ENCODE measurements at regions not wholly inside any gene's neighbourhood (a gene's known extent, or its start where the extent isn't known, plus 50 kb on each side); places are given as distances from the start of the nearest gene placed in this dataset.

DNA sequence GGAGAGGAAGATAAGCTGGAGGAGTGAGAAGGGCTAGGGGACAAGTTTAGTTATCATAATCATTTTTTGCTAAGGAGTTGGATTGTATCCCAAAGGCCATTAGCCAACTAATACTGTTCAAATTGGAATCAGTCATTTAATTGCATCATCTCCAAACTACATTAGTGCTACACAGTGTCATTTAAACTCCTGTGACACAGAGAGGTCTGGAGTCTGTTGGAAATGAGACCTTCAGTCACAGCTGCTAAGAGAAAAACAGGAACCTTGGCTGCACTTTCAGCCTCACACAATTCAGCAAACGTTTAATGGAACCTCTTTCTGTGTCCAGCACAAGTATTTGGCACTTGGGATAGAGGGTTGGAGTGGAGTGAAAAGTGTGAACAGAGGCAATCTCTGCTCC, 175.5 kb upstream of the MGAT5 start:
- ChIA-PET POLR2A (no interaction called here), CTCF (no interaction called here)
- Mint-ChIP-seq H3K4me1 (ENCODE audit: low read depth, unreplicated experiment) (no peaks in the 10 kb centered on the region), H3K27ac (ENCODE audit: unreplicated experiment) (no peak overlapping the region), H3K36me3 (ENCODE audit: insufficient read depth, unreplicated experiment) (no peaks in the 10 kb centered on the region), H3K9me3 (ENCODE audit: unreplicated experiment) (peaks cover 9% of the 10 kb centered on the region), H3K27me3 (ENCODE audit: insufficient read depth, unreplicated experiment) (no peaks in the 10 kb centered on the region), H3K4me3 (ENCODE audit: unreplicated experiment) (no peak overlapping the region)
- no peaks in the 10 kb centered on the region for H3K36me3 ChIP-seq (ENCODE audit: control insufficient read depth, insufficient read depth, low read length)
- intact Hi-C loops (cut with micrococcal nuclease; ENCODE audit: unreplicated experiment): no loop called here
- peaks cover 7% of the 10 kb centered on the region for H3K9me3 ChIP-seq
- no peak overlapping the region for H3K4me3 ChIP-seq (ENCODE audit: low read depth, low read length)
- BruUV-seq (replicated peaks): no TSS peak
- no peaks in the 10 kb centered on the region for H3K4me1 ChIP-seq
- DNase-seq: no peak
- TF ChIP-seq, protein P1, sequence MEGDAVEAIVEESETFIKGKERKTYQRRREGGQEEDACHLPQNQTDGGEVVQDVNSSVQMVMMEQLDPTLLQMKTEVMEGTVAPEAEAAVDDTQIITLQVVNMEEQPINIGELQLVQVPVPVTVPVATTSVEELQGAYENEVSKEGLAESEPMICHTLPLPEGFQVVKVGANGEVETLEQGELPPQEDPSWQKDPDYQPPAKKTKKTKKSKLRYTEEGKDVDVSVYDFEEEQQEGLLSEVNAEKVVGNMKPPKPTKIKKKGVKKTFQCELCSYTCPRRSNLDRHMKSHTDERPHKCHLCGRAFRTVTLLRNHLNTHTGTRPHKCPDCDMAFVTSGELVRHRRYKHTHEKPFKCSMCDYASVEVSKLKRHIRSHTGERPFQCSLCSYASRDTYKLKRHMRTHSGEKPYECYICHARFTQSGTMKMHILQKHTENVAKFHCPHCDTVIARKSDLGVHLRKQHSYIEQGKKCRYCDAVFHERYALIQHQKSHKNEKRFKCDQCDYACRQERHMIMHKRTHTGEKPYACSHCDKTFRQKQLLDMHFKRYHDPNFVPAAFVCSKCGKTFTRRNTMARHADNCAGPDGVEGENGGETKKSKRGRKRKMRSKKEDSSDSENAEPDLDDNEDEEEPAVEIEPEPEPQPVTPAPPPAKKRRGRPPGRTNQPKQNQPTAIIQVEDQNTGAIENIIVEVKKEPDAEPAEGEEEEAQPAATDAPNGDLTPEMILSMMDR (IDR thresholded peaks at IDR 0.05; ENCODE audit: insufficient read depth in 1 of 2, low read depth in 1 of 2, low read length in 1 of 2, severe bottlenecking in 1 of 2, unreplicated experiment in 1 of 2): no peak
- H3K27me3 ChIP-seq (replicated peaks; ENCODE audit: control insufficient read depth, insufficient read depth, low read length): no peaks in the 10 kb centered on the region

DNA sequence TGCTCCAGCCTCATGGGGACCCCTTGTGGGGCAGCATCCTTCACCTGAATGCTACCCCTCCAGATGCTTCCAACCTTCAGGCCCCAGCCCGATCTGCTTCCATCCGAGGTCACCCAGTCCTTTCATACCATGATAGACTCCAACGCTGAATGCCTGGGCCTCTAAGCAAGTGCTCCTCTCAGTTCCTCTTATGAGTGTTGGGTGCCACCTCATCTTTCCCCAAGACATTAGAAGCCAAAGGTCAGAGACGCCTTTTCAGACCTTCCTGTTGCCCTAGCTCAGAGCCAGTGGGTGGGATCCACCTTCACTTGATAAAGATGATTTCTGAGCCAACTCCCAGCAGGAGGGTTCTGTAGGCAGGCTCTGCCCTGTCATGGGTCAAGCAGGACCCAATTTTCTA, 174.5 kb upstream of the MGAT5 start:
- CTCF ChIA-PET: no interaction called here

DNA sequence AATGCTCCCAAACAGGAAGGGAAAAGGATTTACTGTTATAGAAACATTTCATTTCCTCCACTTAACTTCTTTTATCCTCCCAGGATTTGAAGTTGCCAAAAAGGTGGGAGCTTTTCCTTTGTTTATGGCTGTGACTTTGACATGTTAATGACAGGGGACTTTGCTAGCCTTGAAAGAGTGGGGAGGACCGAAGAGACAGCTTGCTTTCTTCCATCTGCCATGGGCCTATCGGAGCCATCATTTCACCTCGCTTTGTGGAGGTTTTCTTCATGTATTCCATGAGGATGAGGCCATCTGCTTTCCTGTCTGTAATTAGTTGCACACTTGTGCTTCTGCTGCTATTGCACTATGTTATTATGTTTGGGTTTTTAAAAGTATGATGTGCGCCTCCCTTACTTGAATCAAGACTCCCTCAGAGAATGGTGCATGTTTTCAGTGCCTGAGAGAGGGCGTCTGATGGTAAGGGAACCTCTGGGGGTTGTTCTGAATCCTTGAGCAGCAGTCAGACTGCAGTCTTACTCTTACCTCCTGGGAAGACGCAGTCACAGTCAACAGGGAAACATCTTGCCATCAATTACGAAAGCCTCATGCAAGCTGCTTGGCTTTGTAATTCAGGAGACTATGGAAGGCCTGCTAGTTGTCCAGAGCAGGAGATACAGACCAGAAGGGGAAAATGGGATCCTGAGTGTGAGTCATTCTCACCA, 173.3 kb upstream of the MGAT5 start:
- no peak for DNase-seq
- Mint-ChIP-seq H3K27ac (ENCODE audit: unreplicated experiment) (no peak overlapping the region), H3K27me3 (ENCODE audit: insufficient read depth, unreplicated experiment) (no peaks in the 10 kb centered on the region), H3K4me1 (ENCODE audit: low read depth, unreplicated experiment) (no peaks in the 10 kb centered on the region), H3K9me3 (ENCODE audit: unreplicated experiment) (peaks cover 6% of the 10 kb centered on the region), H3K36me3 (ENCODE audit: insufficient read depth, unreplicated experiment) (no peaks in the 10 kb centered on the region), H3K4me3 (ENCODE audit: unreplicated experiment) (no peak overlapping the region)
- ChIA-PET CTCF (no interaction called here), POLR2A (no interaction called here)
- Histone ChIP-seq H3K9me3 (peaks cover 7% of the 10 kb centered on the region), H3K36me3 (ENCODE audit: control insufficient read depth, insufficient read depth, low read length) (no peaks in the 10 kb centered on the region), H3K4me3 (ENCODE audit: low read depth, low read length) (no peak overlapping the region), H3K27me3 (replicated peaks; ENCODE audit: control insufficient read depth, insufficient read depth, low read length) (no peaks in the 10 kb centered on the region), H3K4me1 (no peaks in the 10 kb centered on the region)
- intact Hi-C loops (cut with micrococcal nuclease; ENCODE audit: unreplicated experiment): loop anchor here (10.0 kb wide), 1 partner anchor 196 kb away; no protein-coding TSS in a partner anchor
- BruUV-seq (replicated peaks): no TSS peak
- TF ChIP-seq, protein P1 (IDR thresholded peaks at IDR 0.05; ENCODE audit: insufficient read depth in 1 of 2, low read depth in 1 of 2, low read length in 1 of 2, severe bottlenecking in 1 of 2, unreplicated experiment in 1 of 2): no peak

More for the DNA sequence above, 174.5 kb upstream of the MGAT5 start:
- Histone ChIP-seq H3K4me3 (ENCODE audit: low read depth, low read length) (no peak overlapping the region), H3K9me3 (peaks cover 7% of the 10 kb centered on the region), H3K27me3 (replicated peaks; ENCODE audit: control insufficient read depth, insufficient read depth, low read length) (no peaks in the 10 kb centered on the region), H3K4me1 (no peaks in the 10 kb centered on the region), H3K36me3 (ENCODE audit: control insufficient read depth, insufficient read depth, low read length) (no peaks in the 10 kb centered on the region)
- H3K4me1 Mint-ChIP-seq (ENCODE audit: low read depth, unreplicated experiment): no peaks in the 10 kb centered on the region
- H3K9me3 Mint-ChIP-seq (ENCODE audit: unreplicated experiment): peaks cover 9% of the 10 kb centered on the region
- H3K36me3 Mint-ChIP-seq (ENCODE audit: insufficient read depth, unreplicated experiment): no peaks in the 10 kb centered on the region
- BruUV-seq (replicated peaks): no TSS peak
- H3K4me3 Mint-ChIP-seq (ENCODE audit: unreplicated experiment): no peak overlapping the region
- H3K27me3 Mint-ChIP-seq (ENCODE audit: insufficient read depth, unreplicated experiment): no peaks in the 10 kb centered on the region
- no peak for DNase-seq
- intact Hi-C loops (cut with micrococcal nuclease; ENCODE audit: unreplicated experiment): no loop called here
- H3K27ac Mint-ChIP-seq (ENCODE audit: unreplicated experiment): no peak overlapping the region
- POLR2A ChIA-PET: no interaction called here
- TF ChIP-seq, protein P1 (IDR thresholded peaks at IDR 0.05; ENCODE audit: insufficient read depth in 1 of 2, low read depth in 1 of 2, low read length in 1 of 2, severe bottlenecking in 1 of 2, unreplicated experiment in 1 of 2): no peak
